Endothelial cell of umbilical vein (primary cell): ENCODE measurements at regions not wholly inside any gene's neighbourhood (a gene's known extent, or its start where the extent isn't known, plus 50 kb on each side); places are given as distances from the start of the nearest gene placed in this dataset.

Source experiments
- BruUV-seq: library from RNA; stranded (reverse); fragments of 400-500 nt; replicated peaks from 2 replicates; lab custom pipeline; 2021; lab: Mats Ljungman, UMichigan
- CTCF ChIA-PET: fragments of 300-600, 350-600 bp; sonication (Branson Sonifier 250); formaldehyde crosslinking; loops from one replicate; lab custom pipeline; 2021; ENCODE audit warnings: antibody characterized with exemption, inconsistent platforms; lab: Charles Lee
- POLR2A ChIA-PET: fragments of 300-600, 350-600 bp; sonication (Branson Sonifier 250); formaldehyde crosslinking; loops from one replicate; lab custom pipeline; 2021; ENCODE audit warnings: antibody characterized with exemption, inconsistent platforms; lab: Charles Lee
- DNase-seq: peaks from one replicate; pipeline ENCODE4 v3.0.0-alpha.2; 2011; ENCODE audit warnings: low read depth, low spot score
- FAIRE-seq: peaks from 2 replicates; lab custom pipeline; 2011; peaks lifted over from hg19 to GRCh38; lab: Jason Lieb, UNC
- H2AFZ ChIP-seq: 2 replicates; pipeline ENCODE4 v1.6.0; 2012; ENCODE audit warnings: low read depth, low read length, control low read depth, inconsistent platforms
- H3K27ac ChIP-seq: 2 replicates; pipeline ENCODE4 v1.5.1; 2011; ENCODE audit warnings: low read depth, mild to moderate bottlenecking, control low read depth, low read length, moderate library complexity; ENCODE audit not compliant: insufficient read depth
- H3K27me3 ChIP-seq, 2 experiments: 2 replicates each; pipeline versions ENCODE4 v1.6.0 to v1.6.1; 2011; ENCODE audit warnings: low read length in 2 of 2, mixed read lengths in 1 of 2; ENCODE audit not compliant: control insufficient read depth in 2 of 2, insufficient read depth in 2 of 2
- H3K36me3 ChIP-seq, 2 experiments: 2 replicates in 1 of 2; 3 replicates in 1 of 2; pipeline ENCODE4 v1.5.1; 2011; ENCODE audit warnings: low read length in 2 of 2, mild to moderate bottlenecking in 1 of 2, moderate library complexity in 1 of 2; ENCODE audit not compliant: control insufficient read depth in 2 of 2, insufficient read depth in 2 of 2; ENCODE audit errors: extremely low read depth in 1 of 2
- H3K4me1 ChIP-seq: 3 replicates; pipeline ENCODE4 v1.5.1; 2011; ENCODE audit warnings: mild to moderate bottlenecking, low read length; ENCODE audit not compliant: control insufficient read depth, insufficient read depth; ENCODE audit errors: extremely low read depth
- H3K4me2 ChIP-seq: 2 replicates; pipeline ENCODE4 v1.6.1; 2011; ENCODE audit warnings: low read length, control low read depth, mixed read lengths; ENCODE audit not compliant: insufficient read depth
- H3K4me3 ChIP-seq, 3 experiments: fragments of 200-600 bp in 1 of 3; sonication (generic), shearing (Covaris generic) in 1 of 3; replicated peaks in 1 of 3; 2 replicates each; pipeline ENCODE4 v1.5.1; 2011 to 2016; ENCODE audit warnings: control low read depth in 3 of 3, low read length in 3 of 3, mild to moderate bottlenecking in 2 of 3, inconsistent platforms in 1 of 3, low read depth in 1 of 3, moderate library complexity in 1 of 3; ENCODE audit not compliant: insufficient read depth in 1 of 3
- H3K79me2 ChIP-seq: 2 replicates; pipeline ENCODE4 v1.6.0; 2012; ENCODE audit warnings: low read length, inconsistent platforms; ENCODE audit not compliant: control insufficient read depth, insufficient read depth
- H3K9ac ChIP-seq: replicated peaks from 2 replicates; pipeline ENCODE3; 2011; ENCODE audit warnings: low read length, control low read depth; ENCODE audit not compliant: insufficient read depth; ENCODE audit errors: extremely low read depth
- H3K9me1 ChIP-seq: replicated peaks from 3 replicates; pipeline ENCODE4 v1.6.0; 2011; ENCODE audit warnings: mild to moderate bottlenecking, low read length; ENCODE audit not compliant: control insufficient read depth, insufficient read depth; ENCODE audit errors: extremely low read depth
- H3K9me3 ChIP-seq: replicated peaks from 2 replicates; pipeline ENCODE4 v1.5.1; 2012; ENCODE audit warnings: low read length, inconsistent platforms; ENCODE audit not compliant: control insufficient read depth, insufficient read depth
- H4K20me1 ChIP-seq: replicated peaks from 2 replicates; pipeline ENCODE3; 2011; ENCODE audit warnings: mild to moderate bottlenecking, low read length; ENCODE audit not compliant: control insufficient read depth, insufficient read depth; ENCODE audit errors: extremely low read depth
- EZH2 ChIP-seq: IDR thresholded peaks from 2 replicates; pipeline ENCODE4 v1.6.1; 2012; ENCODE audit warnings: borderline replicate concordance, low read depth, mild to moderate bottlenecking, moderate library complexity, low read length, inconsistent platforms; ENCODE audit not compliant: severe bottlenecking
- FOS ChIP-seq: IDR thresholded peaks from 2 replicates; pipeline ENCODE4 v1.6.1; 2011; ENCODE audit warnings: mild to moderate bottlenecking, low read length, moderate library complexity, borderline replicate concordance; ENCODE audit not compliant: insufficient read depth
- GATA2 ChIP-seq: IDR thresholded peaks from 2 replicates; pipeline ENCODE4 v1.7.0; 2011; ENCODE audit warnings: low read depth, mild to moderate bottlenecking, moderate library complexity, mixed read lengths, low read length; ENCODE audit not compliant: insufficient read length, insufficient read depth
- JUN ChIP-seq: IDR thresholded peaks from 2 replicates; pipeline ENCODE4 v1.6.1; 2011; ENCODE audit warnings: borderline replicate concordance, low read depth; ENCODE audit not compliant: insufficient read length, insufficient read depth
- MYC ChIP-seq: IDR thresholded peaks from one replicate; pipeline ENCODE4 v1.6.1; 2011; ENCODE audit warnings: mild to moderate bottlenecking, low read depth, low read length
- POLR2A ChIP-seq: IDR thresholded peaks from 2 replicates; pipeline ENCODE4 v1.6.1; 2012; ENCODE audit warnings: low read depth, mild to moderate bottlenecking, control low read depth, low read length
- POLR2AphosphoS5 ChIP-seq: IDR thresholded peaks from 2 replicates; pipeline ENCODE4 v1.6.1; 2012; ENCODE audit warnings: low read depth, mild to moderate bottlenecking, control low read depth, low read length, moderate library complexity; ENCODE audit not compliant: insufficient read depth
- dilution Hi-C: fragments of 300-500 bp; cut with MboI; formaldehyde crosslinking; loops from one replicate; pipeline ENCODE4 v1.15.0; 2019; ENCODE audit warnings: low sequenced_read_pairs; ENCODE audit not compliant: extremely low pct_ligation_motif_present
- intact Hi-C: fragments of 100-400 bp; cut with micrococcal nuclease; formaldehyde crosslinking; loops from one replicate; pipeline ENCODE4 v1.10.0; 2022
- TF ChIP-seq, protein P1 (sequence below): IDR thresholded peaks from 2 replicates; pipeline ENCODE4 v1.6.1; 2011; ENCODE audit not compliant: insufficient read depth, insufficient read length
- TF ChIP-seq, protein P2 (sequence below), 2 donors: IDR thresholded peaks; 1 replicate in 1 of 2; 2 replicates in 1 of 2; pipeline ENCODE4 v1.5.1; 2011; ENCODE audit warnings: low read length in 2 of 2, mild to moderate bottlenecking in 2 of 2, moderate library complexity in 2 of 2, control low read depth in 1 of 2, inconsistent platforms in 1 of 2, low read depth in 1 of 2; ENCODE audit not compliant: insufficient read depth in 1 of 2; ENCODE audit errors: extremely low read depth in 1 of 2

GRCh38 chrX:122906726-122907125 is 277.4 kb upstream of the GRIA3 start:
- no peak for FAIRE-seq

More at GRCh38 chrX:122906726-122907125, 277.4 kb upstream of the GRIA3 start:
- no peaks in the 10 kb centered on the region for H3K79me2 ChIP-seq
- H3K9ac ChIP-seq: no peak overlapping the region
- no peak overlapping the region for H3K27ac ChIP-seq
- no peaks in the 10 kb centered on the region for H3K9me3 ChIP-seq
- H4K20me1 ChIP-seq: no peaks in the 10 kb centered on the region
- POLR2A ChIA-PET: no interaction called here
- dilution Hi-C loops: no loop called here
- no peak overlapping the region for H3K4me3 ChIP-seq
- no peaks in the 10 kb centered on the region for H3K27me3 ChIP-seq
- H2AFZ ChIP-seq: no peak overlapping the region
- H3K36me3 ChIP-seq: no peaks in the 10 kb centered on the region
- H3K4me1 ChIP-seq: no peaks in the 10 kb centered on the region
- TF ChIP-seq MYC: no peak
- TF ChIP-seq GATA2: no peak
- TF ChIP-seq, protein P1, sequence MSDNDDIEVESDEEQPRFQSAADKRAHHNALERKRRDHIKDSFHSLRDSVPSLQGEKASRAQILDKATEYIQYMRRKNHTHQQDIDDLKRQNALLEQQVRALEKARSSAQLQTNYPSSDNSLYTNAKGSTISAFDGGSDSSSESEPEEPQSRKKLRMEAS: no peak
- TF ChIP-seq POLR2A: no peak
- TF ChIP-seq FOS: no peak
- no peak for TF ChIP-seq EZH2
- TF ChIP-seq POLR2AphosphoS5: no peak
- TF ChIP-seq, protein P2, sequence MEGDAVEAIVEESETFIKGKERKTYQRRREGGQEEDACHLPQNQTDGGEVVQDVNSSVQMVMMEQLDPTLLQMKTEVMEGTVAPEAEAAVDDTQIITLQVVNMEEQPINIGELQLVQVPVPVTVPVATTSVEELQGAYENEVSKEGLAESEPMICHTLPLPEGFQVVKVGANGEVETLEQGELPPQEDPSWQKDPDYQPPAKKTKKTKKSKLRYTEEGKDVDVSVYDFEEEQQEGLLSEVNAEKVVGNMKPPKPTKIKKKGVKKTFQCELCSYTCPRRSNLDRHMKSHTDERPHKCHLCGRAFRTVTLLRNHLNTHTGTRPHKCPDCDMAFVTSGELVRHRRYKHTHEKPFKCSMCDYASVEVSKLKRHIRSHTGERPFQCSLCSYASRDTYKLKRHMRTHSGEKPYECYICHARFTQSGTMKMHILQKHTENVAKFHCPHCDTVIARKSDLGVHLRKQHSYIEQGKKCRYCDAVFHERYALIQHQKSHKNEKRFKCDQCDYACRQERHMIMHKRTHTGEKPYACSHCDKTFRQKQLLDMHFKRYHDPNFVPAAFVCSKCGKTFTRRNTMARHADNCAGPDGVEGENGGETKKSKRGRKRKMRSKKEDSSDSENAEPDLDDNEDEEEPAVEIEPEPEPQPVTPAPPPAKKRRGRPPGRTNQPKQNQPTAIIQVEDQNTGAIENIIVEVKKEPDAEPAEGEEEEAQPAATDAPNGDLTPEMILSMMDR (IDR thresholded peaks at IDR 0.05; ENCODE audit: extremely low read depth in 1 of 2, insufficient read depth in 1 of 2, low read depth in 1 of 2, low read length in 2 of 2): no peak
- TF ChIP-seq JUN: no peak
- BruUV-seq: no TSS peak
- CTCF ChIA-PET: no interaction called here
- intact Hi-C loops: no loop called here
- no peaks in the 10 kb centered on the region for H3K9me1 ChIP-seq
- no peak for DNase-seq
- H3K4me2 ChIP-seq: no peak overlapping the region
